ENCODE measurements at regions not wholly inside any gene's neighbourhood (a gene's known extent, or its start where the extent isn't known, plus 50 kb on each side); places are given as distances from the start of the nearest gene placed in this dataset.
A peak's percentile ranks its signal among the peaks of the same experiment; 100 is the strongest.
"Not testable (repeated sequence)": the region's sequence is repeated elsewhere in the genome, so short reads cannot be mapped to it uniquely, and the experiment has no call there.

DNA sequence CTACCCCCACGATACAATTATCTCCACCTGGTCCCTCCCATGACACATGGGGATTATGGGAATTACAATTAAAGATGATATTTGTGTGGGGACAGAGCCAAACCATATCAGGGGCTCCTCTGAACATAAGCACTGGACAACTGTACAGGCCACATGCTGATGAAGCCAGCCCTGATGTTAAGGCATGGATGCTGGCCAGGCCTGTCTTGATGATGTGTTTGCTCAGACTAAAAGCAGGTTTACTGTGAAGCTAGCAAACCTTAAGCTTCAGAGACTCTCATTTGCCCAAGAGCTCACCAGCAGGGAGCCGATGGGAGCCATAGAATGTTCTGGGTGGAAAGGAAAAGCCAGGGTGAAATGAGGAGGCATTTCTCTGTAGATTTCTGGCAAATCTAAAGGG is 135.3 kb upstream of the KCNK1 start:
- no peak for DNase-seq

DNA sequence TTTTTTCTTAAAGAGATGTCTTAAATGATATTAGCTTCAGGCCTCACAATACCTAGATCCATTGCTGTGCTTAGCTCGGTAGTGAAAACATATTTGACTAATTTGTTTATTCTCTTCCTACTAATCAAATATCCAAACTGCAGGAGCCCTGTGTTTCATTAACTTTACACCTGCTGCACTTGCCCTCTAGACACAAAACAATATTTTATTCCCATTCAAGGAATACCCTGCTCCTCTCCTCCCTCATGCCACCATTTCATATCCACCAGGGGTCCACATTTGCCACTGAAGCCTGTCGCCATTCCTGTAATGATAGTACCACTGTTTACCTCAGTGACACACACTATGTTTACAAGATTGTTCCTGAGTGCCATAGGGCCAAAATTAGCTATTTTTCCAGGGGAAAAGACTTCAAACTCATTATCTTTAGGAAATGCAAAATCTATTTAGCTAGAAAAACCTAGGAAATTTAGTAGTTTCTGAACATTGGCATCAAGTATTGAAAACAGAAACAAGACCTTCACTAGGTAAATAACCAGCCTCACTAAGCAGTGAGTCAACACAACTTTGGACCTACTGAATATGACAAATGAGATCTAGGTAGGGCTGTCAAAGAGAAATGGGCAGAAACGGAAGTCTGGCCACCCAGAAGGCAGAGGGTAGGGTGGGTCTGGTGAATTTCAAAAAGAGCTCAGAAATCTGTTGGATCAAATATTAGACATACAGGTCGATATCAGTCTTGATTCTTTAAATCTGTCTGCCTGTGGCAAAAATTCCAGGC is 134.6 kb upstream of the KCNK1 start:
- no peak for DNase-seq

DNA sequence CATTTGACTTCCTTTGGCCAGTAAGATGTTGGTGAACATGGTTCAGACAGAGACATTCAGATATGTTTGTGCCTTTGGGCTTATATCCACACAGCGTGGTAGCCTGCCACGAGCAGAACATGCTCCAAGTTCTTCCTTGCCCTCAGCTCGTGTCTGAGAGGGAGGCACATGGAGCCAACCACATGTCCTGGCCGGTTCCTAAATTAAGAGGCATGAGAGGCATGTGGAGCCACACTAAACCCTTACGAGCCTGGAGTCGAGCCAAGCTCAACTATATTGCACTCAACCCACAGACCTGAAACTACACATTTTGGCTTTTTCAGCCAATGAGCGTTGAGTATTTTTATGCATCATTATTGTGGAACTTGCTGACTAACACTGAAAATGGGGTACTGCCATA is 133.7 kb upstream of the KCNK1 start:
- DNase-seq = no peak

- no peak for DNase-seq
These were observed 131.5 kb upstream of the KCNK1 start for GRCh38 chr1:233482388-233482787.

- DNase-seq = no peak
These were observed 128.5 kb upstream of the KCNK1 start for GRCh38 chr1:233485385-233485784.

- no peak for DNase-seq
These were observed 128.0 kb upstream of the KCNK1 start for GRCh38 chr1:233485809-233486398.

DNA sequence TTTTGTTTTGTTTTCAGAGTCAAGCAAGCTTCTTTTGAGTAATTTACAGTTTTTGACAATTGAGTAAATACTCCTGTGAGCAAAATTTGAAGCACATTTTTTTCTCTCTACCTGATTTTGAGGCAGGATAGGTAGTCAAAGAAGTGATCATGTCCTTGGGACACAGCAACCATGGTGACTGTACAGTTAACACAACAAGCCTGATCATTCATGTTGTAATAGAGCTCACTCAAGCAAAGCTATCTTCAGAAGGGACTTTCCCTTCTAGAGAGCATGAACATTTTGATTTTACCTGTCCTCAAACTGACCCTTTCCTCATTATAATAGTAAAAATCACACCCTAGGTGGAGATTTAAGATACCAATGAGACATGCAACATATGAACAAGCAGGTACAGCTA is 126.5 kb upstream of the KCNK1 start:
- DNase-seq = no peak

DNA sequence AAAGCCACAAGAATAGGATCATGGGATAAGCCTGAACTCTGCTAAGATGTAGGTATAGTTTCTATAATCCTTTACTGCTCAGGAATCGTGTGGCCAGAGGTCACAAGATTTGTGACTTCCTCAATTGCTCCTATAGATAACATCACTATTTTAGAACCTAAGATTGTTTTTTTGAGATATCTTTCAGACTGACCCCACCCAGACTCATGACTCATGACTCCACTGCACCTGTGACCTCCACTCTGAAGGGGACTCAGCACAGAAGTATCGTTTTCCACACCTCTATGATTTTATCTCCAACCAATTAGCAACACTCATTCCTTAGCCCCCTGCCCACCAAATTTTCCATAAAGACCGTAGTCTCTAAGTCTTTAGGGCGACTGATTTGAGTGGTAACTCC is 124.5 kb upstream of the KCNK1 start:
- DNase-seq = no peak

DNA sequence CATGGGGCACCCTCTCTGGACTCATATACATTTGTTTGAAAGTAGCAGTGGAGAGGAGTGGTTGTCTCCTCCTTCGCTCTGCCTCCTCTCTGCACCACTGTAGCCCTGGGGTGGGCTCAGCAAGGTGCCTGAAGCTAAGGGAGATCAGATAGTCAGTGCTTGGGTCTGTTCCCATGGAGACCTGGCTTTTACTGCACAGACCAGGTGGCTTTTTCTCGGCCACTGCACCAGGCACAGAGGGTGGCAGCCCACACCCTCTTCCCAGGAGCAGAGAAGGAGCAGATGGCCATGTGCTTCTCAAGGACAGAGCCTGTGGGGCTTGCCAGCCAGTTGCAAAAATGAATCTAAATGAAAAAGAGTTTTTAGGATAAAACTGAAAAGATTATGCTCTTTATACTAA is 123.4 kb upstream of the KCNK1 start:
- DNase-seq = no peak

DNA sequence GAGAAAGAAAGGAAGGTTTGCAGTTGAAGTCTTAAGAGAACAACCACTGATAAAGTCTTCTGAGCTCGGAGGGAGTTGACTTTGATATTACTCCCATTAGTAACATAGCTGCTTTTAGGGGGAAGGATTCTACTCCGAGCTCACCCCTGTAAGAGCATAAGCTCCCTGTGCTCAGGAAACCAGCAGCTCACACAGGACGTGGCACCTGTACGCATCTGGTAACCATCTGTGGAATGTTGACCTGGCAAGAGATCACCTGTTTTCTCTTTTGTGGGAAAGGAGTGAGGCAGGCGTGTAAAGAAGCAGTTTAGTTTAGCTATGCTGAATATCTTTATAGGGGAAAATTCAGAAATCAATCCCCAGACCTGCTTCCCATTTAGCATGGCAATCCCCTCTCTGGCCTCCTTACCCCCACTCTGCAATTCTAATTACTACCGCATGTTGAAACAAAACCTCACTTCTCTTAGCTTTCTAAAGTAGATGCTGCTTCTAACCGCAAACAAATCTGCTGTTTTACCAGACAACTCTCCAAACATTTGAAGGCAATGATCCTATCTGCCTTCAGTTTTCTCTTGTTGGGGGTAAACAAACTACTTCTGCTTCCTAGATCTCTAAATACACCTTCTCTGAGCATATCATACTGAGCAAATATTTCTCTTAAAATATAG is 121.8 kb upstream of the KCNK1 start:
- no peak for DNase-seq

- DNase-seq = no peak
These were observed 116.9 kb upstream of the KCNK1 start for GRCh38 chr1:233496993-233497392.

- no peak for DNase-seq
These were observed 116.2 kb upstream of the KCNK1 start for GRCh38 chr1:233497679-233498078.

GRCh38 chr1:233500106-233500505 is 113.8 kb upstream of the KCNK1 start:
- DNase-seq = no peak

GRCh38 chr1:233503366-233503954 is 110.4 kb upstream of the KCNK1 start:
- no peak for DNase-seq

GRCh38 chr1:233505130-233505529 is 108.8 kb upstream of the KCNK1 start:
- no peak for DNase-seq

- not testable (repeated sequence) for DNase-seq
These were observed 108.0 kb upstream of the KCNK1 start for GRCh38 chr1:233505889-233506288.

GRCh38 chr1:233509526-233509925 is 104.4 kb upstream of the KCNK1 start:
- DNase-seq = no peak

DNA sequence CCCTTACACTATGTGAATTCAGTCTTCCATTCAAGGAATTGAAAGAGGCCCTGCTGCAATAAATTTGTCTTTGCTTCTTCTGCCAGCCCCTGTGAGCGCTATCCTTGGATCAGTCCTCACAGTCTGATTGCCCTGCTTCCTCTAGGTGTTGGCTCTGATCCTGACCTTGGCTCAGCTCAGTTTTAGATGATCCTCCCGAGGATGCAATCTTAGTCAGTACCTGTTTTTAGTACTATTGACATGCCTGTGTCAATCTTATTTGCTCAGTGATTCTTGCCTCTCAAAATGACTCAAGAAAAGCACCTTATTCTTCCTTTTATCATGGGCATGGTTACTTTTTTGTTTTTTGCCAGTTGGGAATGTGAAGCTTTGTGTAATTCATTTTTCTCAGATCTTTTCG is 101.4 kb upstream of the KCNK1 start:
- no peak for DNase-seq

GRCh38 chr1:233513431-233513830 is 100.5 kb upstream of the KCNK1 start:
- no peak for DNase-seq

- DNase-seq = no peak
These were observed 98.9 kb upstream of the KCNK1 start for GRCh38 chr1:233514946-233515391.

GRCh38 chr1:233516732-233517131 is 97.2 kb upstream of the KCNK1 start:
- DNase-seq = no peak

GRCh38 chr1:233518344-233518743 is 95.6 kb upstream of the KCNK1 start:
- DNase-seq = peak; percentile 4

DNA sequence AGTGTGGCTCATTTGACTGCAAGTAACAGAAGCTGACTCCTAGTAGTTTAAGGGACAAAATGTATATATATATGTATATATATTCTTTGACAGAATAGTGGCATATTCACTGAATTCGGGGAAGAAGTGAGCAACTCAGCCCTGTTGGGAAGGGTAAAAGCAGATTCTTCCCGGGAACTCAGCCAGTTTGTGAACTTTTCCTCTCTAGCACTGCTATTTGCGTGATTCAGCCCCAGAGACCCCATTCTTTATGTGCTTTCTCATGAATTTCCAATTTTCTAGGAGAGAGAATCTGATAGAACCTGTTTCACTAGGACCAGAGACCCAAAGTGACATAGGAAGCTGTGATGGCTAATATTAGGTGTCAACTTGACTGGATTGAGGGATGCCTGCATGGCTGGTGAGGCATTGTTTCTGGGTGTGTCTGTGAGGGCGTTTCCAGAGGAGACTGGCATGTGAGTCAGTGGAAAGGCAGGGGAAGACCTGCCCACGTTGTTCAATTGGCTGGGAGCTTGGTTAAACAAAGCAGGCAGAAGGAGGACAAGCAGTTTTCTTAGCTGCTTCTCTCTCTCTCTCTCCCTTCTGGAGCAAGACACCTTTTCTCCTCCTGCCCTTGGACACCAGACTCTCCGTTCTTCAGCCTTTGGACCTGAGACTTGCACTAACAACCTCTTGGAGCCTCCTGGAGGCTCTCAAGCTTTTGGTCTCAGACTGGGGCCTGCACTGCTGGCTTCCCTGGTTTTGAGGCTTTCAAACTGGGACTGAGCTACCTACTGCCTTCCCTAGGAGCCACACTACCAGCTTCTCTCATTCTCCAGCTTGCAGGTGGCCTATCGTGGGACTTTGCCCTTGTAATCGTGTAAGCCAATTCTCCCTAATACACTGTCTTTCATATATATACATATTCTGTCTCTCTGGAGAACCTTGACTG is 93.4 kb upstream of the KCNK1 start:
- no peak for DNase-seq
